Uterus (tissue), 2 donors: ENCODE measurements at regions not wholly inside any gene's neighbourhood (a gene's known extent, or its start where the extent isn't known, plus 50 kb on each side); places are given as distances from the start of the nearest gene placed in this dataset.
"Not testable (repeated sequence)": the region's sequence is repeated elsewhere in the genome, so short reads cannot be mapped to it uniquely, and the experiment has no call there.

Source experiments
- CTCF ChIP-seq, 4 experiments: fragments of 200-600 bp in 2 of 4; fragments of 450-650 bp in 2 of 4; sonication (generic) in 2 of 4; IDR thresholded peaks; one replicate each; pipeline ENCODE4 v1.5.1; 2016 to 2019; ENCODE audit warnings: antibody characterized with exemption in 4 of 4, mild to moderate bottlenecking in 2 of 4, moderate library complexity in 1 of 4
- POLR2A ChIP-seq, 2 donors: fragments of 450-650 bp; IDR thresholded peaks; one replicate each; pipeline ENCODE4 v1.6.1; 2016; ENCODE audit warnings: antibody characterized with exemption in 2 of 2, mild to moderate bottlenecking in 1 of 2, moderate library complexity in 1 of 2

GRCh38 chr2:129417041-129417440, 562.4 kb upstream of the RAB6C start:
- not testable (repeated sequence) for TF ChIP-seq CTCF, POLR2A (IDR thresholded peaks at IDR 0.05)
